Activated naive CD4-positive, alpha-beta T cell treated with anti-CD3 and anti-CD28 coated beads for 36 hours (primary cell): ENCODE measurements at regions not wholly inside any gene's neighbourhood (a gene's known extent, or its start where the extent isn't known, plus 50 kb on each side); places are given as distances from the start of the nearest gene placed in this dataset.

Experiments used
- CTCF ChIA-PET: fragments of 350-600 bp; sonication (Branson Sonifier 250); formaldehyde crosslinking; loops from one replicate; lab custom pipeline; 2021; ENCODE audit warnings: antibody characterized with exemption; lab: Charles Lee
- DNase-seq: peaks from one replicate; pipeline ENCODE4 v3.0.0-alpha.2; 2020
- H3K27ac Mint-ChIP-seq: one replicate; pipeline ENCODE4 v1.8.0; 2021; ENCODE audit warnings: mild to moderate bottlenecking, mixed read lengths
- H3K27me3 Mint-ChIP-seq: one replicate; pipeline ENCODE4 v1.8.0; 2021; ENCODE audit warnings: low read depth, mixed read lengths
- H3K36me3 Mint-ChIP-seq: one replicate; pipeline ENCODE4 v1.8.0; 2021; ENCODE audit warnings: low read depth, mixed read lengths
- H3K4me1 Mint-ChIP-seq: one replicate; pipeline ENCODE4 v1.8.0; 2021; ENCODE audit warnings: low read depth, mixed read lengths
- H3K4me3 Mint-ChIP-seq: one replicate; pipeline ENCODE4 v1.8.0; 2021; ENCODE audit warnings: mild to moderate bottlenecking, moderate library complexity, mixed read lengths
- H3K9me3 Mint-ChIP-seq: one replicate; pipeline ENCODE4 v1.8.0; 2021; ENCODE audit warnings: mixed read lengths
- intact Hi-C: fragments of 100-400 bp; cut with micrococcal nuclease; formaldehyde crosslinking; loops from one replicate; pipeline ENCODE4 v1.15.1; 2023

- no peaks in the 10 kb centered on the region for H3K9me3 Mint-ChIP-seq
- no peaks in the 10 kb centered on the region for H3K4me1 Mint-ChIP-seq
- H3K27me3 Mint-ChIP-seq: no peaks in the 10 kb centered on the region
- DNase-seq: no peak
- H3K27ac Mint-ChIP-seq: no peak overlapping the region
- no peak overlapping the region for H3K4me3 Mint-ChIP-seq
- H3K36me3 Mint-ChIP-seq: no peaks in the 10 kb centered on the region
- CTCF ChIA-PET: no interaction called here
- intact Hi-C loops: no loop called here
Observed at GRCh38 chr15:47991357-47991756, 129.4 kb upstream of the SLC24A5 start.

GRCh38 chr15:47993051-47993450 lies 127.7 kb upstream of the SLC24A5 start:
- no peak overlapping the region for H3K27ac Mint-ChIP-seq
- intact Hi-C loops: no loop called here
- H3K4me1 Mint-ChIP-seq: no peaks in the 10 kb centered on the region
- DNase-seq: no peak
- no peaks in the 10 kb centered on the region for H3K27me3 Mint-ChIP-seq
- H3K36me3 Mint-ChIP-seq: no peaks in the 10 kb centered on the region
- no peaks in the 10 kb centered on the region for H3K9me3 Mint-ChIP-seq
- H3K4me3 Mint-ChIP-seq: no peak overlapping the region
- CTCF ChIA-PET: no interaction called here

- Mint-ChIP-seq H3K27ac (no peak overlapping the region), H3K4me3 (no peak overlapping the region), H3K4me1 (no peaks in the 10 kb centered on the region), H3K36me3 (no peaks in the 10 kb centered on the region), H3K9me3 (no peaks in the 10 kb centered on the region), H3K27me3 (no peaks in the 10 kb centered on the region)
- intact Hi-C loops: no loop called here
- CTCF ChIA-PET: interaction anchor here (0.6 to 1.1 kb wide), 2 partner anchors 421 to 527 kb away, joined by 3 read pairs; no protein-coding TSS in a partner anchor
- DNase-seq: no peak
Observed at GRCh38 chr15:47997195-47998080, 123.4 kb upstream of the SLC24A5 start.

- intact Hi-C loops: no loop called here
- Mint-ChIP-seq H3K9me3 (no peaks in the 10 kb centered on the region), H3K27me3 (no peaks in the 10 kb centered on the region), H3K36me3 (no peaks in the 10 kb centered on the region), H3K4me1 (no peaks in the 10 kb centered on the region), H3K27ac (no peak overlapping the region), H3K4me3 (no peak overlapping the region)
- CTCF ChIA-PET: no interaction called here
- no peak for DNase-seq
Observed at GRCh38 chr15:47998619-47999019, 122.2 kb upstream of the SLC24A5 start.

GRCh38 chr15:48001393-48002039 lies 119.3 kb upstream of the SLC24A5 start:
- H3K9me3 Mint-ChIP-seq: no peaks in the 10 kb centered on the region
- H3K27ac Mint-ChIP-seq: no peak overlapping the region
- CTCF ChIA-PET: no interaction called here
- no peaks in the 10 kb centered on the region for H3K27me3 Mint-ChIP-seq
- H3K4me3 Mint-ChIP-seq: no peak overlapping the region
- no peaks in the 10 kb centered on the region for H3K36me3 Mint-ChIP-seq
- DNase-seq: no peak
- H3K4me1 Mint-ChIP-seq: no peaks in the 10 kb centered on the region
- intact Hi-C loops: no loop called here

GRCh38 chr15:48002767-48003166 lies 118.0 kb upstream of the SLC24A5 start:
- H3K9me3 Mint-ChIP-seq: no peaks in the 10 kb centered on the region
- CTCF ChIA-PET: no interaction called here
- intact Hi-C loops: no loop called here
- H3K4me1 Mint-ChIP-seq: no peaks in the 10 kb centered on the region
- DNase-seq: no peak
- no peaks in the 10 kb centered on the region for H3K27me3 Mint-ChIP-seq
- no peaks in the 10 kb centered on the region for H3K36me3 Mint-ChIP-seq
- H3K4me3 Mint-ChIP-seq: no peak overlapping the region
- H3K27ac Mint-ChIP-seq: no peak overlapping the region

- Mint-ChIP-seq H3K27ac (no peak overlapping the region), H3K4me1 (no peaks in the 10 kb centered on the region), H3K36me3 (no peaks in the 10 kb centered on the region), H3K4me3 (no peak overlapping the region), H3K27me3 (no peaks in the 10 kb centered on the region), H3K9me3 (no peaks in the 10 kb centered on the region)
- intact Hi-C loops: no loop called here
- no peak for DNase-seq
- CTCF ChIA-PET: no interaction called here
Observed at GRCh38 chr15:48003441-48003840, 117.3 kb upstream of the SLC24A5 start.

- Mint-ChIP-seq H3K27ac (no peak overlapping the region), H3K36me3 (no peaks in the 10 kb centered on the region), H3K4me1 (no peaks in the 10 kb centered on the region), H3K27me3 (no peaks in the 10 kb centered on the region), H3K9me3 (no peaks in the 10 kb centered on the region), H3K4me3 (no peak overlapping the region)
- DNase-seq: no peak
- intact Hi-C loops: no loop called here
- CTCF ChIA-PET: no interaction called here
Observed at GRCh38 chr15:48005077-48005476, 115.7 kb upstream of the SLC24A5 start.

GRCh38 chr15:48006031-48006511 lies 114.7 kb upstream of the SLC24A5 start:
- DNase-seq: no peak
- Mint-ChIP-seq H3K4me3 (no peak overlapping the region), H3K27ac (no peak overlapping the region)

GRCh38 chr15:48010316-48010715 lies 110.5 kb upstream of the SLC24A5 start:
- no peak overlapping the region for H3K27ac Mint-ChIP-seq
- no peaks in the 10 kb centered on the region for H3K27me3 Mint-ChIP-seq
- H3K4me1 Mint-ChIP-seq: no peaks in the 10 kb centered on the region
- H3K9me3 Mint-ChIP-seq: no peaks in the 10 kb centered on the region
- no peak for DNase-seq
- H3K36me3 Mint-ChIP-seq: no peaks in the 10 kb centered on the region
- CTCF ChIA-PET: no interaction called here
- intact Hi-C loops: no loop called here
- H3K4me3 Mint-ChIP-seq: no peak overlapping the region

More at GRCh38 chr15:48006031-48006511, 114.7 kb upstream of the SLC24A5 start:
- intact Hi-C loops: no loop called here
- Mint-ChIP-seq H3K36me3 (no peaks in the 10 kb centered on the region), H3K27me3 (no peaks in the 10 kb centered on the region), H3K4me1 (no peaks in the 10 kb centered on the region), H3K9me3 (no peaks in the 10 kb centered on the region)
- CTCF ChIA-PET: no interaction called here

- intact Hi-C loops: no loop called here
- CTCF ChIA-PET: no interaction called here
- no peak for DNase-seq
- Mint-ChIP-seq H3K36me3 (no peaks in the 10 kb centered on the region), H3K27me3 (no peaks in the 10 kb centered on the region), H3K27ac (no peak overlapping the region), H3K9me3 (no peaks in the 10 kb centered on the region), H3K4me3 (no peak overlapping the region), H3K4me1 (no peaks in the 10 kb centered on the region)
Observed at GRCh38 chr15:48012191-48012590, 108.6 kb upstream of the SLC24A5 start.

GRCh38 chr15:48016865-48017264 lies 103.9 kb upstream of the SLC24A5 start:
- no peaks in the 10 kb centered on the region for H3K4me1 Mint-ChIP-seq
- no peaks in the 10 kb centered on the region for H3K9me3 Mint-ChIP-seq
- no peak overlapping the region for H3K4me3 Mint-ChIP-seq
- no peaks in the 10 kb centered on the region for H3K27me3 Mint-ChIP-seq
- H3K27ac Mint-ChIP-seq: no peak overlapping the region
- no peak for DNase-seq
- intact Hi-C loops: no loop called here
- CTCF ChIA-PET: no interaction called here
- H3K36me3 Mint-ChIP-seq: no peaks in the 10 kb centered on the region

GRCh38 chr15:48017747-48018146 lies 103.0 kb upstream of the SLC24A5 start:
- no peak overlapping the region for H3K4me3 Mint-ChIP-seq
- no peak for DNase-seq
- CTCF ChIA-PET: no interaction called here
- H3K27me3 Mint-ChIP-seq: no peaks in the 10 kb centered on the region
- H3K9me3 Mint-ChIP-seq: no peaks in the 10 kb centered on the region
- intact Hi-C loops: no loop called here
- no peaks in the 10 kb centered on the region for H3K4me1 Mint-ChIP-seq
- H3K36me3 Mint-ChIP-seq: no peaks in the 10 kb centered on the region
- no peak overlapping the region for H3K27ac Mint-ChIP-seq
